AG10803 (cell line): ENCODE measurements at regions not wholly inside any gene's neighbourhood (a gene's known extent, or its start where the extent isn't known, plus 50 kb on each side); places are given as distances from the start of the nearest gene placed in this dataset.

Experiments
- DNase-seq: peaks from one replicate; pipeline ENCODE4 v3.0.0; 2010; ENCODE audit warnings: low read depth
- H3K4me3 ChIP-seq: 2 replicates; pipeline ENCODE4 v1.5.1; 2011; ENCODE audit warnings: mild to moderate bottlenecking, low read length, control low read depth
- CTCF ChIP-seq: conservative IDR thresholded peaks from 2 replicates; pipeline ENCODE4 v1.5.1; 2011; ENCODE audit warnings: mild to moderate bottlenecking, low read length, control low read depth, inconsistent platforms

- no peak for TF ChIP-seq CTCF
- H3K4me3 ChIP-seq, result no peak overlapping the region
- DNase-seq, result no peak
Measured at GRCh38 chr17:73794336-73794735, 150.1 kb upstream of the SDK2 start.

- no peak overlapping the region for H3K4me3 ChIP-seq
- DNase-seq, result no peak
- TF ChIP-seq CTCF, result no peak
Measured at GRCh38 chr17:73795730-73796129, 151.5 kb upstream of the SDK2 start.

GRCh38 chr17:73797594-73798110 is 153.4 kb upstream of the SDK2 start:
- no peak overlapping the region for H3K4me3 ChIP-seq
- TF ChIP-seq CTCF, result no peak
- no peak for DNase-seq

GRCh38 chr17:73798111-73798748 is 154.0 kb upstream of the SDK2 start:
- DNase-seq, result peak; percentile 99
- H3K4me3 ChIP-seq, result no peak overlapping the region
- no peak for TF ChIP-seq CTCF

- DNase-seq, result no peak
- H3K4me3 ChIP-seq, result no peak overlapping the region
- no peak for TF ChIP-seq CTCF
Measured at GRCh38 chr17:73799096-73799495, 154.9 kb upstream of the SDK2 start.

GRCh38 chr17:73799781-73800627 is 155.8 kb upstream of the SDK2 start:
- no peak for DNase-seq
- TF ChIP-seq CTCF, result no peak

GRCh38 chr17:73800893-73801292 is 156.6 kb upstream of the SDK2 start:
- H3K4me3 ChIP-seq, result no peak overlapping the region
- no peak for DNase-seq
- no peak for TF ChIP-seq CTCF

More at GRCh38 chr17:73799781-73800627, 155.8 kb upstream of the SDK2 start:
- H3K4me3 ChIP-seq, result no peak overlapping the region
